Common myeloid progenitor, CD34-positive (primary cell): ENCODE measurements at regions not wholly inside any gene's neighbourhood (a gene's known extent, or its start where the extent isn't known, plus 50 kb on each side); places are given as distances from the start of the nearest gene placed in this dataset.

Source experiments
- CTCF ChIA-PET: fragments of 350-600 bp; sonication (Branson Sonifier 250); formaldehyde crosslinking; loops from one replicate; lab custom pipeline; 2021; ENCODE audit warnings: antibody characterized with exemption; lab: Charles Lee
- POLR2A ChIA-PET: fragments of 350-600 bp; sonication (Branson Sonifier 250); formaldehyde crosslinking; loops from one replicate; lab custom pipeline; 2021; ENCODE audit warnings: antibody characterized with exemption; lab: Charles Lee
- DNase-seq, 3 donors: peaks; one replicate each; pipeline versions ENCODE4 v3.0.0 to v3.0.0-alpha.2; 2013
- H3K27ac ChIP-seq, 2 experiments: 1 replicate in 1 of 2; 2 replicates in 1 of 2; pipeline ENCODE4 v1.7.0; 2013; ENCODE audit warnings: inconsistent platforms in 2 of 2, low read length in 2 of 2, mild to moderate bottlenecking in 2 of 2, low read depth in 1 of 2, moderate library complexity in 1 of 2; ENCODE audit not compliant: severe bottlenecking in 2 of 2, insufficient read depth in 1 of 2, poor library complexity in 1 of 2
- H3K27me3 ChIP-seq, 5 experiments: replicated peaks in 2 of 5; 1 replicate in 3 of 5; 2 replicates in 2 of 5; pipeline versions ENCODE4 v1.6.1 to v1.7.0; 2013; ENCODE audit warnings: low read length in 4 of 5, mild to moderate bottlenecking in 2 of 5, moderate library complexity in 2 of 5, inconsistent platforms in 1 of 5; ENCODE audit not compliant: insufficient read depth in 5 of 5, control insufficient read depth in 4 of 5
- H3K36me3 ChIP-seq, 4 experiments: 1 replicate in 2 of 4; 2 replicates in 2 of 4; pipeline versions ENCODE4 v1.6.1 to v1.7.0; 2013; ENCODE audit warnings: low read length in 3 of 4, control low read depth in 1 of 4, mild to moderate bottlenecking in 1 of 4; ENCODE audit not compliant: control insufficient read depth in 4 of 4, insufficient read depth in 4 of 4
- H3K4me1 ChIP-seq, 4 experiments: 1 replicate in 3 of 4; 2 replicates in 1 of 4; pipeline versions ENCODE4 v1.6.1 to v1.7.1; 2013; ENCODE audit warnings: low read length in 3 of 4, mild to moderate bottlenecking in 3 of 4, control low read depth in 1 of 4, inconsistent platforms in 1 of 4, moderate library complexity in 1 of 4; ENCODE audit not compliant: control insufficient read depth in 4 of 4, insufficient read depth in 4 of 4; ENCODE audit errors: control extremely low read depth in 1 of 4
- H3K4me3 ChIP-seq, 7 experiments: 1 replicate in 4 of 7; 2 replicates in 3 of 7; pipeline versions ENCODE4 v1.5.1 to v1.7.0; 2013; ENCODE audit warnings: mild to moderate bottlenecking in 7 of 7, low read length in 6 of 7, moderate library complexity in 6 of 7, inconsistent platforms in 2 of 7, low read depth in 2 of 7, control low read depth in 1 of 7; ENCODE audit not compliant: insufficient read depth in 4 of 7, control insufficient read depth in 1 of 7; ENCODE audit errors: extremely low read depth in 1 of 7
- H3K9me3 ChIP-seq, 5 experiments: 1 replicate in 4 of 5; 2 replicates in 1 of 5; pipeline versions ENCODE4 v1.6.1 to v1.7.1; 2013; ENCODE audit warnings: low read length in 4 of 5, mild to moderate bottlenecking in 2 of 5, inconsistent platforms in 1 of 5, low read depth in 1 of 5, moderate library complexity in 1 of 5; ENCODE audit not compliant: control insufficient read depth in 4 of 5, insufficient read depth in 2 of 5; ENCODE audit errors: control extremely low read depth in 1 of 5
- WGBS: methylation state at CpG from one replicate; pipeline ENCODE4 v1.1.5; 2013; ENCODE audit not compliant: insufficient coverage; 5-methylcytosine and 5-hydroxymethylcytosine counted together

- peaks cover 0 to 2% (median 0%) of the 10 kb centered on the region in 5 experiments for H3K27me3 ChIP-seq
- CTCF ChIA-PET: no interaction called here
- H3K36me3 ChIP-seq: no peaks in the 10 kb centered on the region
- 63% methylated on average over 2 of the region's 2 CpGs for WGBS
- H3K4me1 ChIP-seq: peaks cover 0 to 10% (median 0%) of the 10 kb centered on the region in 4 experiments
- POLR2A ChIA-PET: no interaction called here
- H3K4me3 ChIP-seq: no peak overlapping the region
- H3K27ac ChIP-seq: no peak overlapping the region
- DNase-seq: no peak
- no peaks in the 10 kb centered on the region for H3K9me3 ChIP-seq
Measured at GRCh38 chr14:81797315-81797714, 263.7 kb upstream of the SEL1L start.

- WGBS: 100% methylated on average over 4 of the region's 5 CpGs
- peaks cover 0 to 2% (median 0%) of the 10 kb centered on the region in 5 experiments for H3K9me3 ChIP-seq
- no peaks in the 10 kb centered on the region for H3K36me3 ChIP-seq
- H3K4me1 ChIP-seq: no peaks in the 10 kb centered on the region
- ChIA-PET POLR2A (no interaction called here), CTCF (no interaction called here)
- no peak overlapping the region for H3K4me3 ChIP-seq
- no peaks in the 10 kb centered on the region for H3K27me3 ChIP-seq
- H3K27ac ChIP-seq: no peak overlapping the region
- DNase-seq: no peak
Measured at GRCh38 chr14:81801921-81802320, 268.3 kb upstream of the SEL1L start.

- Histone ChIP-seq H3K4me1 (no peaks in the 10 kb centered on the region), H3K36me3 (no peaks in the 10 kb centered on the region), H3K4me3 (no peak overlapping the region), H3K9me3 (peaks cover 0 to 2% (median 0%) of the 10 kb centered on the region in 5 experiments), H3K27me3 (no peaks in the 10 kb centered on the region), H3K27ac (no peak overlapping the region)
- POLR2A ChIA-PET: no interaction called here
- 100% methylated on average over 1 of the region's 2 CpGs for WGBS
- no peak for DNase-seq
- CTCF ChIA-PET: no interaction called here
Measured at GRCh38 chr14:81802341-81802740, 268.7 kb upstream of the SEL1L start.

- peaks cover 0 to 3% (median 0%) of the 10 kb centered on the region in 5 experiments for H3K9me3 ChIP-seq
- H3K27me3 ChIP-seq: no peaks in the 10 kb centered on the region
- CTCF ChIA-PET: no interaction called here
- WGBS: 100% methylated on average over 1 of the region's 2 CpGs
- H3K4me3 ChIP-seq: no peak overlapping the region
- POLR2A ChIA-PET: no interaction called here
- no peak overlapping the region for H3K27ac ChIP-seq
- no peaks in the 10 kb centered on the region for H3K36me3 ChIP-seq
- no peaks in the 10 kb centered on the region for H3K4me1 ChIP-seq
- no peak for DNase-seq
Measured at GRCh38 chr14:81805785-81806184, 272.1 kb upstream of the SEL1L start.

- Histone ChIP-seq H3K36me3 (no peaks in the 10 kb centered on the region), H3K4me3 (no peak overlapping the region), H3K4me1 (no peaks in the 10 kb centered on the region), H3K27ac (no peak overlapping the region), H3K9me3 (peaks cover 0 to 3% (median 0%) of the 10 kb centered on the region in 5 experiments), H3K27me3 (no peaks in the 10 kb centered on the region)
- POLR2A ChIA-PET: no interaction called here
- WGBS: 93% methylated on average over 2 of the region's 7 CpGs
- CTCF ChIA-PET: no interaction called here
- DNase-seq: no peak
Measured at GRCh38 chr14:81811705-81812269, 278.1 kb upstream of the SEL1L start.

GRCh38 chr14:81818271-81818670 is 284.6 kb upstream of the SEL1L start:
- 83% methylated on average over 1 of the region's 1 CpG for WGBS
- Histone ChIP-seq H3K27ac (no peak overlapping the region), H3K4me1 (no peaks in the 10 kb centered on the region), H3K27me3 (no peaks in the 10 kb centered on the region), H3K4me3 (no peak overlapping the region), H3K36me3 (no peaks in the 10 kb centered on the region), H3K9me3 (peaks cover 0 to 7% (median 0%) of the 10 kb centered on the region in 5 experiments)
- ChIA-PET CTCF (no interaction called here), POLR2A (no interaction called here)
- DNase-seq: no peak

- POLR2A ChIA-PET: no interaction called here
- CTCF ChIA-PET: no interaction called here
- WGBS: 81% methylated on average over 5 of the region's 5 CpGs
- Histone ChIP-seq H3K4me1 (no peaks in the 10 kb centered on the region), H3K27me3 (no peaks in the 10 kb centered on the region), H3K36me3 (no peaks in the 10 kb centered on the region), H3K9me3 (peaks cover 0 to 7% (median 0%) of the 10 kb centered on the region in 5 experiments), H3K4me3 (no peak overlapping the region), H3K27ac (no peak overlapping the region)
- DNase-seq: no peak
Measured at GRCh38 chr14:81819344-81819743, 285.7 kb upstream of the SEL1L start.
